Upper lobe of right lung (tissue), 1 donor: ENCODE measurements at regions not wholly inside any gene's neighbourhood (a gene's known extent, or its start where the extent isn't known, plus 50 kb on each side); places are given as distances from the start of the nearest gene placed in this dataset.
"Not testable (repeated sequence)": the region's sequence is repeated elsewhere in the genome, so short reads cannot be mapped to it uniquely, and the experiment has no call there.

Source experiments
- ATAC-seq: fragments of 200-7000 bp; cut with Tn5 transposase; one replicate; pipeline ENCODE4 v1.9.1; 2020; ENCODE audit warnings: mild to moderate bottlenecking, moderate library complexity
- DNase-seq: peaks from one replicate; pipeline ENCODE4 v3.0.0-alpha.2; 2020
- H3K27ac ChIP-seq: fragments of 200-600 bp; one replicate; pipeline ENCODE4 v1.8.0; 2022
- H3K27me3 ChIP-seq: fragments of 200-600 bp; one replicate; pipeline ENCODE4 v1.8.0; 2022; ENCODE audit warnings: mild to moderate bottlenecking
- H3K36me3 ChIP-seq: fragments of 200-600 bp; one replicate; pipeline ENCODE4 v1.8.0; 2022
- H3K4me1 ChIP-seq: fragments of 200-600 bp; one replicate; pipeline ENCODE4 v1.8.0; 2022
- H3K4me3 ChIP-seq: fragments of 200-600 bp; one replicate; pipeline ENCODE4 v1.8.0; 2022; ENCODE audit warnings: mild to moderate bottlenecking
- H3K9me3 ChIP-seq: fragments of 200-600 bp; one replicate; pipeline ENCODE4 v1.8.0; 2022
- CTCF ChIP-seq: fragments of 200-600 bp; IDR thresholded peaks from one replicate; pipeline ENCODE4 v1.8.0; 2022; ENCODE audit warnings: antibody characterized with exemption
- intact Hi-C: fragments of 100-400 bp; cut with DNase I; formaldehyde crosslinking; loops from one replicate; pipeline ENCODE4 v1.11.0; 2022
- donor health status: DM: no; HTN: yes; CAD: no; lungs with severe emphysema.

DNA sequence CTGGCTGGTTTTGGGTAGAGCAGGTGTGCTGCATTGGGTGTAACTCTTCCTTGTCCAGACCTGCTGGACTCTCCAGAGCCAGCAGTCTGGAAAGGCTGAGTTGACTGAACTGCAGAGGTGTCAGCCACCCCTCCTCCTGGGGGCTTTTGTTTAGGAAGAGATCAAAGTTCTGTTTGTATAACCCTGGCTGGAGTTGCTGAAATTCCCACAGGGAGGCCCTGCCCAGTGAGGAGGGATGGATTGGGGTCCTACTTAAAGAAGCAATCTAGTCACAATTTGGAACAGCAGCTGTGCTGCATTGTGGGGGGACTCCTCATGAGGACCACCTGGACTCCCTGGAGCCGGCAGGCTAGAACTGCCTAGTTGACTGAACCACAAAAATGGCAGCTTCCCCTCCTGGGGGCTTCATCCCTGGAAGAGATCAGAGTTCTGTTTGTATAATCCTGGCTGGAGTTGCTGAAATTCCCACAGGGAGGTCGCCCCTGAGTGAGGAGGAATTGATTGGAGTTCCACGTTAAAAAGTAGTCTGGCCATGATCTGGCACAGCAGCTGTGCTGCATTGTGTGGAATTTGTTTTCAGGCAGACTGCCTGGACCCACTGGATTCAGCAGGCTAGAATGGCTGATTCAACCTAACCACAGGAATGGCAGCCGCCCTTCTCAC, 264.9 kb upstream of the ZC4H2 start:
- ATAC-seq, result no peak
- no peaks in the 10 kb centered on the region for H3K4me1 ChIP-seq
- intact Hi-C loops, result no loop called here
- H3K9me3 ChIP-seq, result peaks cover 4% of the 10 kb centered on the region
- no peaks in the 10 kb centered on the region for H3K27me3 ChIP-seq
- H3K36me3 ChIP-seq, result no peaks in the 10 kb centered on the region
- no peak for TF ChIP-seq CTCF
- H3K27ac ChIP-seq, result no peak overlapping the region
- no peak for DNase-seq
- H3K4me3 ChIP-seq, result no peak overlapping the region

- ATAC-seq (peak; percentile 19), DNase-seq (no peak)
- Histone ChIP-seq H3K9me3 (no peaks in the 10 kb centered on the region), H3K4me3 (no peak overlapping the region), H3K27ac (no peak overlapping the region), H3K36me3 (no peaks in the 10 kb centered on the region), H3K4me1 (no peaks in the 10 kb centered on the region), H3K27me3 (no peaks in the 10 kb centered on the region)
- TF ChIP-seq CTCF, result no peak
- intact Hi-C loops, result no loop called here
These were observed 227.3 kb upstream of the ZC4H2 start for GRCh38 chrX:65203545-65203944.

GRCh38 chrX:65196758-65197360, 220.6 kb upstream of the ZC4H2 start:
- H3K4me1 ChIP-seq, result no peaks in the 10 kb centered on the region
- no peaks in the 10 kb centered on the region for H3K9me3 ChIP-seq
- no peaks in the 10 kb centered on the region for H3K27me3 ChIP-seq
- peak; percentile 79 for ATAC-seq
- no peak overlapping the region for H3K4me3 ChIP-seq
- DNase-seq, result peak; percentile 64
- intact Hi-C loops, result no loop called here
- no peak overlapping the region for H3K27ac ChIP-seq
- no peaks in the 10 kb centered on the region for H3K36me3 ChIP-seq
- TF ChIP-seq CTCF, result no peak

DNA sequence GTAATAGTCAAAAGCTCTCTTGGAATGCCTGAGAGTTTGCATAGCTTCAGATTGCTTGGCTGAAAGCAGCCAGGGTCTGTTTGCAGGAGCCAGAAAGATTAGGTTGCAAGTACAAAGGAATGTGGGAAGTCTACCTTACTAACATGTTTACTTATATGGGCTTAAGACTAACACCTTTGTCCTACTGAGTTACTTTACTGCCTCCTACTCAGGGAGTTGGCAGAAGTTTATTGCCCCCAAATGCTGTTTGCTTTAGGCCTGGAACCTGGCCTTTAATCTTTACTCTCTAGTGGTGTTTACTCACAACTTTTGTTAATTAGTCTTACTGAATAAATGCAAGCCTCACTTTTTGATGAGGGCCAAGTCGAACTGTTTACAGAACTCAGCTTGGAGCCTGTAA, 219.4 kb upstream of the ZC4H2 start:
- no peaks in the 10 kb centered on the region for H3K9me3 ChIP-seq
- no peak overlapping the region for H3K4me3 ChIP-seq
- no peak for DNase-seq
- peak; percentile 29 for ATAC-seq
- H3K4me1 ChIP-seq, result no peaks in the 10 kb centered on the region
- no peak for TF ChIP-seq CTCF
- H3K36me3 ChIP-seq, result no peaks in the 10 kb centered on the region
- H3K27ac ChIP-seq, result no peak overlapping the region
- intact Hi-C loops, result no loop called here
- H3K27me3 ChIP-seq, result no peaks in the 10 kb centered on the region

- no peaks in the 10 kb centered on the region for H3K27me3 ChIP-seq
- H3K9me3 ChIP-seq, result no peaks in the 10 kb centered on the region
- no peak overlapping the region for H3K27ac ChIP-seq
- ATAC-seq, result no peak
- H3K36me3 ChIP-seq, result no peaks in the 10 kb centered on the region
- TF ChIP-seq CTCF, result no peak
- intact Hi-C loops, result no loop called here
- H3K4me3 ChIP-seq, result no peak overlapping the region
- no peak for DNase-seq
- no peaks in the 10 kb centered on the region for H3K4me1 ChIP-seq
These were observed 218.3 kb upstream of the ZC4H2 start for GRCh38 chrX:65194547-65194946.

DNA sequence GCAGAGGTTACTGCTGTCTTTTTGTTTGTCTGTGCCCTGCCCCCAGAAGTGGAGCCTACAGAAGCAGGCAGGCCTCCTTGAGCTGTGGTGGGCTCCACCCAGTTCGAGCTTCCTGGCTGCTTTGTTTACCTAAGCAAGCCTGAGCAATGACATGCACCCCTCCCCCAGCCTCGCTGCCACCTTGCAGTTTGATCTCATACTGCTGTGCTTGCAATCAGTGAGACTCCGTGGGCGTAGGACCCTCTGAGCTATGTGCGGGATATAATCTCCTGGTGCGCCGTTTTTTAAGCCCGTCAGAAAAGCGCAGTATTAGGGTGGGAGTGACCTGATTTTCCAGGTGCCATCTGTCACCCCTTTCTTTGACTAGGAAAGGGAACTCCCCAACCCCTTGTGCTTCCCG, 187.1 kb upstream of the ZC4H2 start:
- H3K27me3 ChIP-seq, H3K9me3 ChIP-seq, intact Hi-C loops, DNase-seq, H3K4me3 ChIP-seq, ATAC-seq, H3K27ac ChIP-seq, H3K36me3 ChIP-seq, H3K4me1 ChIP-seq: not testable (repeated sequence)
